Left lobe of liver (tissue), 2 donors: ENCODE measurements at regions not wholly inside any gene's neighbourhood (a gene's known extent, or its start where the extent isn't known, plus 50 kb on each side); places are given as distances from the start of the nearest gene placed in this dataset.

Experiments
- ATAC-seq: fragments of 200-7000 bp; cut with Tn5 transposase; one replicate; pipeline ENCODE4 v1.9.1; 2020; ENCODE audit warnings: mild to moderate bottlenecking, moderate library complexity
- DNase-seq: peaks from one replicate; pipeline ENCODE4 v3.0.0-alpha.2; 2020; ENCODE audit warnings: low spot score
- donor health status: DM: no; HTN: no; CAD: no; lungs with moderate emphysema.
- donor health status: DM: no; HTN: yes; CAD: no.

- ATAC-seq (no peak), DNase-seq (no peak)
Measured at GRCh38 chr4:54487491-54487890, 170.3 kb upstream of the KIT start.

DNA sequence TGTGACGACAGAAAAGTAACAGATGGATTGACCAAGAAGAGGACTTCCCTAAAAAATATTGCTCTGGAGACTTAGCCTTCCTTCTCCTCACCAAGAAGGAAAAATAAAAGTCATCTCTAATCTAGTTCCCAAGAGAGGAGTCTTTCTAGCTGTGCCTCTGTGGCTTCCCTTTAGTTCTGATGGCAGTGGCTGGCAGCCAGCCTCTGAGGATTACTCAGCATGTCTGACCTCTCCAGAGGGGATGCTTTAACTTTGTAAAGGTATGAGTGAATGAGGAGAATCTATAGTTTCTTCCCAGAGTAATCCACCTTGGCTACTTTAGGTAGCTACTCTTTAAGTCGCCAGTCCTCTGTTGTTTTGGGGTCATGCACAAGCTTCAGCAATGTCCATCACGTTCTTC, 163.9 kb upstream of the KIT start:
- DNase-seq, result no peak
- no peak for ATAC-seq

DNA sequence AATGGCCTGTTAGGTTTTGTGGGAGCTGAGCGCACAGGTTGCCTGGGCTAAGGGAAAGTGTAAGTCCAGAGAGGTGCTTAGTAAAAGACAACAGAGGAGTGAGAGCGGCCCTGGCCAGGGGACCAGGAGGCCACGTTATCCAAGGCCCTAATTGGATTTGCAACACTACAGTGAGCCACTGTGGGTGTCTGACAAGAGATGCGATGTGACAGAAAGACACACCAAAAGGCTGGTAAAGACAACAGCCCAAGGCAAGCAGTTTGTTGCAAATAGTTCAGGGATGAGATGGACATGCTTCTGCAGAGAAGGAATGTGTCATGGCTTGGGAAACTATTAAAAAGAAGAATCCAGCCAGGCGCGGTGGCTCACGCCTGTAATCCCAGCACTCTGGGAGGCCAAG, 162.7 kb upstream of the KIT start:
- ATAC-seq, result no peak

DNA sequence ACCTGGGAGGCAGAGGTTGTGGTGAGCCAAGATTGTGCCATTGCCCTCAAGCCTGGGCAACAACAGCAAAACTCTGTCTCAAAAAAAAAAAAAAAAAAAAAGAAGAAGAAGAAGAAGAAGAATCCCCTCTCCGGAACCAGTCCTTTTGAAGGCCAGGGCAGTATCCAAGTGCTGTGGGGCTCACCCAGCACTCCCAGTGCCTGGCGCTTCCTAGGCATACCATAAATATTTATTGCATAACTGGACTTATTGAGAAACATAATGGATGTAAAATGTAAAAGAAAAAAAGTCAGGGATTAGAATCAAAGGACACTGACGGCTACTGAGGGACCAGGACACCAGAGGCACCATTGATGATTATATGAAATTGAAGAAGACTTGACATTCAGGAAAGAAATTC, 162.1 kb upstream of the KIT start:
- ATAC-seq (no peak), DNase-seq (no peak)

More for the DNA sequence above, 162.7 kb upstream of the KIT start:
- no peak for DNase-seq

DNA sequence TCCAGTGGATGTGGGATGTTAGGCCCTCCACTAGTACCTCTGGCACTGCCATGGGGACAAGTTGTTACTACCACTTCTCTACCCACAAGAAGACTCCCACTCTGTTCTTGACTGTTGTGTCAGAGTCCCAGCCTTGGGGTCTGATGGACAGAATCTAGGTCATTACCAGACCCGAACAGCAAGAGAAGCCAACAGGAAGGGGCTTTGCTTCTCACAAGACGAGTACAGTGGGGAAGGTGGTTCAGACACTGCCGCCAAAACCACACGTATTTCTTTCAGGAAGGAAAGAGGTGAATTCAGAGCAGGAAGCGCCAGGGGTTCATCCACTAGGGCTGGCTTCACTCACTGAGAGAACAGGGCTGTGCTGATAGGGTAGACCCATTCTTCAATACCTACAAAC, 161.3 kb upstream of the KIT start:
- no peak for ATAC-seq
- DNase-seq, result no peak

- no peak for ATAC-seq
- no peak for DNase-seq
Measured at GRCh38 chr4:54497947-54498346, 159.8 kb upstream of the KIT start.

GRCh38 chr4:54498661-54499111, 159.1 kb upstream of the KIT start:
- no peak for ATAC-seq
- no peak for DNase-seq

- ATAC-seq (no peak), DNase-seq (no peak)
Measured at GRCh38 chr4:54499308-54500074, 158.3 kb upstream of the KIT start.

DNA sequence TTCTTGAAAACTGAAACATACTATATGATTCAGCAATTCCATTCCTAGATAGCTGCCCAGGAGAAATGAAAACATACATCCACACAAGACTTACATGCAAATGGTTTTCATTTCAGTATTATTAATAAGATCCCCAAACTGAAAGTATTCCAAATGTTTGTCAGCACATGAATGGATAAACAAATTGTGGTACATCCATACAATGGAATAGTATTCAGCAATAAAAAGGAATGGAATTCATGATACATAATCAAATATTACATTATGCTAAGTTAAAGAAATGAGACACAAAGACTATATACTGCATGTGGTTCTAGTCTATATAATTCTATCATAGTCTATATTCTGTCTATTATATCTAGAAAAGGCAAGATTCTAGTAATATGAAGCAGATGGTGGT, 152.4 kb upstream of the KIT start:
- DNase-seq (no peak), ATAC-seq (no peak)

DNA sequence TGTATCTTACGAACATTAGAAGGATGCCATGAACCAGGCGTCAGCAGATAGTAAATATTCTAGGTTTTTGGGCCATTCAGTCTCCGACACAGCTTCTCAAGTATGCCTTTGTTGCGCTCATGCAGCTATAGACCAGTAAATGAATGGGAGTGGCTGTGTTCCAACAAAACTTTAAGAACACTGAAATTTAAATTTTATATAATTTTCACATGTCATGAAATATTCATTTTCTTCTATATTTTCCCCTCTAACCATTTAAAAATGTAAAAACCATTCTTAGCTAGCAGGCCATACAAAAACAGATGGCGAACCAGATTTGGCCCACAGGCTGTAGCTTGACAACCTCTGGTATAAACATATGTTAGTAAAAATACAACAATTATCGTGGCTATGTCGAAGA, 151.8 kb upstream of the KIT start:
- no peak for ATAC-seq
- no peak for DNase-seq

DNA sequence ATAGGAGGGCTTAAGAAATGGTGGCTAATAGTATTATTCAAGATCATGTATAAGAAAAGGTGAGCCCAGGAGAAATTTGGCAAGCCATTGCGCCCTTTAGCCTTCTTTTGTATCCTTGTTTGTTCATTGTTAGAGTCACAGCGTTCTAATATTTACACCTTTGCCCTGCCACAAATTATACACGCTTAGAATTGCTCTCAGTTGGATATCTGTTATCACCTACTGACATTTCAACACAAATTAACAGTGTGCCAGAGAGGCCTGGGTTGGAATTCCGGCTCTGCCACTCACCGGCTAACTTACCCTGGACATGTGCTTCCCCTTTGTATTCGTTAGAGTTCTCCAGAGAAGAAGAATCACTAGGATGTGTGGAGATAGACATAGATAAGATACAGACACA, 148.7 kb upstream of the KIT start:
- DNase-seq (no peak), ATAC-seq (no peak)

- ATAC-seq (no peak), DNase-seq (no peak)
Measured at GRCh38 chr4:54513204-54513603, 144.6 kb upstream of the KIT start.

GRCh38 chr4:54513741-54514140, 144.0 kb upstream of the KIT start:
- ATAC-seq (no peak), DNase-seq (no peak)

DNA sequence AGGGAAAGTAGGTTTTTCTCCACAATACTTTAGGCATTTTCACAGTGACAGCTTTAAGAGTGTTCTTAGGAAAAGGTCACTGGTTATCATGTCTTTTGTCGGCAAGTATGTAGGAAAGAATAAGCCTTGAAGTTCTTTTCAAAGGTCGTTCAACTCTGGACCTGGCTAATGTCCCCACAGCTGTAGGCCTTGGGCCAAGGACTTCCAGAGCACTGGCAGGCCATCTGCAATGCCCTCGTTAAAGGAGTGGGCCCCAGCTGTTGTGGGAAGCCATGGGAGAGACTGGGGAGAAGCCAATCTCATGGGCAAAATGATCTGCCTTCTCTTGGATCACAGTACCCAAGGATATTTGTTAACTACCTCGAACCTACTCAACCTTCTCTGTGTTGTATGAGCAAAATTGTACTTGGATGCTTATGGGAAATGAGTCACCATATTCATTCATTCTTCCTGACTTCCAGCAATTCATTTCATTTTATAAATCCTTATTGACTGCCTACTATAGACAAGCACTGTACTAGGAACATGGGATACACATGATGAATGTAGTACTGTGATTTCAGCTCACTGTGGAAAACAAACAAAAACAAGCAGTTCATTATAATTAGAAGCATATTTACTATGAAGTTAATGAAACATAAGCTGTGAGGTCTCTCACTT, 141.1 kb upstream of the KIT start:
- DNase-seq (no peak), ATAC-seq (no peak)

- DNase-seq (no peak), ATAC-seq (no peak)
Measured at GRCh38 chr4:54517781-54518444, 139.8 kb upstream of the KIT start.

DNA sequence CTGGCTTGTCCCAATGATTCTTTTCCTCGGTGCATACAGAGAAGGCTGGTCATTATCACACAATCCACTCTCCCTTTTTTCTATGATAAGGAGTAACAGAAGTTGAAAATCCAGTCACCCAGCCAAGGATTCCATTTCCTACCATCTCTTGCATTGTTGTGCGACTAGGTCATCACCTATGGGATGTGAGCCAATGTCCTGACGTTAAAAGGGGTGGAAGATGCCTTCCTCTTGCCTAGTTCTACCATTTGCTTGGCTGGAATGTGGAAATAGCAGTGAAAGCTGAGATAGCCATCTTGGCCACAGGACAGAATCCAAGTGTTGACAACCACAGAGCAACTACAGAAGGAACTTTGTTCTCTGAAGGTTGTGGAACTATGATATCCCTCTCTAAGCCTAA, 132.2 kb upstream of the KIT start:
- ATAC-seq (no peak), DNase-seq (no peak)

- ATAC-seq, result no peak
- no peak for DNase-seq
Measured at GRCh38 chr4:54526560-54526959, 131.2 kb upstream of the KIT start.

GRCh38 chr4:54527532-54527931, 130.2 kb upstream of the KIT start:
- ATAC-seq (no peak), DNase-seq (no peak)

DNA sequence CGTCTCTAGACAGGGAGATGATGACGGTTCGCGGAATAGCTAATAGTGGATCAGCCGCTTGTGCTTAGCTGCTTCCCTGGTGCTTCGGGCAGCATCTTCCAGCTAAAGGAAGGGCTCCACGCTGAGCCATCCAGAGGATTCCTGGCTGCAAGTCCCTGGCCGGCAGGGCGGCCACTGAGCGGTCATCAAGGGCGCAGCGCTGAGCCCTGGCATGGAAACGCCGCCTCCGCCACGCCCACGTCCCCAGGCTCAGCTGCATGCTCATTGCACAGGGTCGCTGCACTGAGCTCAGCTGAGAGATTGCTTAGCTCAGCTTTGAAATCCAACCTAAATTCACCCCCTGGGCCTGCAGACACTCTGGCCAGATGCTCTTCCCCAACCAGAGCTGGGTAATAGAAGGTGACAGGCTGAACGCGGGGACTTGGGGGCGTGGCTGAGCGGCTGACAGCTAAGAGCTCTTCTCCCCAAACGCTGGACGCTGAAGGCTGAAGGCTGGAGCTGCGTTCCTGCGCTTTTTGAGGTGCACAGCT, 118.2 kb upstream of the KIT start:
- ATAC-seq, result peak; percentile 85

GRCh38 chr4:54540931-54541330, 116.8 kb upstream of the KIT start:
- no peak for ATAC-seq
- DNase-seq, result no peak

More for the DNA sequence above, 118.2 kb upstream of the KIT start:
- DNase-seq, result peak; percentile 47

GRCh38 chr4:54541426-54542118, 116.2 kb upstream of the KIT start:
- no peak for ATAC-seq
- no peak for DNase-seq
